SK-N-MC (cell line): ENCODE measurements at regions not wholly inside any gene's neighbourhood (a gene's known extent, or its start where the extent isn't known, plus 50 kb on each side); places are given as distances from the start of the nearest gene placed in this dataset.

Experiments
- FOXP2 ChIP-seq: optimal IDR thresholded peaks from 2 replicates; pipeline ENCODE3; 2011; ENCODE audit warnings: mild to moderate bottlenecking, moderate library complexity; ENCODE audit not compliant: insufficient read depth; ENCODE audit errors: extremely low read length, control extremely low read depth
- POLR2AphosphoS5 ChIP-seq: IDR thresholded peaks from 2 replicates; pipeline ENCODE4 v1.6.1; 2012; ENCODE audit warnings: mild to moderate bottlenecking, low read depth, low read length, borderline replicate concordance

GRCh38 chr3:181613813-181614212 is 97.9 kb upstream of the SOX2 start:
- no peak for TF ChIP-seq POLR2AphosphoS5
- no peak for TF ChIP-seq FOXP2
